HG03521 (cell line): ENCODE measurements at regions not wholly inside any gene's neighbourhood (a gene's known extent, or its start where the extent isn't known, plus 50 kb on each side); places are given as distances from the start of the nearest gene placed in this dataset.

Experiments used
- ATAC-seq: cut with Tn5 transposase; IDR thresholded peaks from one replicate; pipeline ENCODE4 v1.9.1; 2021; ENCODE audit warnings: mild to moderate bottlenecking, moderate library complexity; ENCODE audit not compliant: unreplicated experiment

- no peak for ATAC-seq
Observed at GRCh38 chr22:49642331-49642730, 185.3 kb downstream of the BRD1 start.

- no peak for ATAC-seq
Observed at GRCh38 chr22:49641770-49642313, 185.8 kb downstream of the BRD1 start.

- ATAC-seq = no peak
Observed at GRCh38 chr22:49640366-49641095, 187.1 kb downstream of the BRD1 start.

GRCh38 chr22:49639956-49640355 is 187.7 kb downstream of the BRD1 start:
- ATAC-seq = no peak

GRCh38 chr22:49638788-49639187 is 188.9 kb downstream of the BRD1 start:
- ATAC-seq = no peak

- ATAC-seq = no peak
Observed at GRCh38 chr22:49638001-49638400, 189.7 kb downstream of the BRD1 start.

GRCh38 chr22:49637255-49637760 is 190.4 kb downstream of the BRD1 start:
- ATAC-seq = no peak

GRCh38 chr22:49636649-49637048 is 191.0 kb downstream of the BRD1 start:
- ATAC-seq = no peak

- no peak for ATAC-seq
Observed at GRCh38 chr22:49636214-49636613, 191.5 kb downstream of the BRD1 start.

- ATAC-seq = no peak
Observed at GRCh38 chr22:49634006-49634772, 193.5 kb downstream of the BRD1 start.

- ATAC-seq = no peak
Observed at GRCh38 chr22:49633010-49633324, 194.7 kb downstream of the BRD1 start.

- no peak for ATAC-seq
Observed at GRCh38 chr22:49632199-49633009, 195.3 kb downstream of the BRD1 start.

- no peak for ATAC-seq
Observed at GRCh38 chr22:49630448-49630946, 197.2 kb downstream of the BRD1 start.

GRCh38 chr22:49629586-49630447 is 197.9 kb downstream of the BRD1 start:
- ATAC-seq = no peak

- ATAC-seq = no peak
Observed at GRCh38 chr22:49629261-49629570, 198.5 kb downstream of the BRD1 start.

- no peak for ATAC-seq
Observed at GRCh38 chr22:49628391-49629260, 199.0 kb downstream of the BRD1 start.

GRCh38 chr22:49627217-49628181 is 200.2 kb downstream of the BRD1 start:
- ATAC-seq = no peak
